GM23338 (cell line): ENCODE measurements at regions not wholly inside any gene's neighbourhood (a gene's known extent, or its start where the extent isn't known, plus 50 kb on each side); places are given as distances from the start of the nearest gene placed in this dataset.

Experiments used
- ATAC-seq: fragments of 200-7000 bp; cut with Tn5 transposase; 3 replicates; pipeline ENCODE4 v1.9.1; 2020
- DNase-seq: peaks from one replicate; pipeline ENCODE4 v3.0.0-alpha.2; 2015; ENCODE audit warnings: low spot score
- H2AFZ ChIP-seq: fragments of 200-600 bp; sonication (generic); 2 replicates; pipeline ENCODE4 v1.8.0; 2016; ENCODE audit warnings: antibody characterized with exemption, mild to moderate bottlenecking, moderate library complexity
- H3F3A ChIP-seq: fragments of 200-600 bp; sonication (generic); replicated peaks from 2 replicates; pipeline ENCODE4 v1.8.0; 2017; ENCODE audit warnings: antibody characterized with exemption, mixed run types, low read depth
- H3K27ac ChIP-seq: fragments of 200-600 bp; sonication (generic); 2 replicates; pipeline ENCODE4 v1.6.1; 2016; ENCODE audit warnings: low read depth
- H3K27me3 ChIP-seq: fragments of 200-600 bp; sonication (generic); 2 replicates; pipeline ENCODE4 v1.8.0; 2016; ENCODE audit warnings: mild to moderate bottlenecking, mixed run types, moderate library complexity; ENCODE audit not compliant: insufficient read depth
- H3K36me3 ChIP-seq: fragments of 200-600 bp; sonication (generic); 2 replicates; pipeline ENCODE4 v1.8.0; 2016; ENCODE audit warnings: mild to moderate bottlenecking; ENCODE audit not compliant: insufficient read depth
- H3K4me1 ChIP-seq: fragments of 200-600 bp; sonication (generic); 2 replicates; pipeline ENCODE4 v1.8.0; 2016; ENCODE audit warnings: mild to moderate bottlenecking, moderate library complexity; ENCODE audit not compliant: insufficient read depth
- H3K4me2 ChIP-seq: fragments of 200-600 bp; sonication (generic); 2 replicates; pipeline ENCODE4 v1.7.1; 2017; ENCODE audit warnings: mixed run types
- H3K4me3 ChIP-seq: fragments of 200-600 bp; sonication (generic); 2 replicates; pipeline ENCODE4 v1.6.1; 2016; ENCODE audit warnings: mixed run types
- H3K79me2 ChIP-seq: fragments of 200-600 bp; sonication (generic); replicated peaks from 2 replicates; pipeline ENCODE4 v1.8.0; 2017; ENCODE audit warnings: mild to moderate bottlenecking; ENCODE audit not compliant: insufficient read depth
- H3K9me2 ChIP-seq: fragments of 200-600 bp; sonication (generic); 2 replicates; pipeline ENCODE4 v1.8.0; 2017; ENCODE audit not compliant: insufficient read depth
- H4K20me1 ChIP-seq: fragments of 200-600 bp; sonication (generic); replicated peaks from 2 replicates; pipeline ENCODE4 v1.8.0; 2017; ENCODE audit warnings: mild to moderate bottlenecking; ENCODE audit not compliant: insufficient read depth
- H3K27ac Mint-ChIP-seq: 2 replicates; pipeline ENCODE4 v1.8.0; 2020; ENCODE audit warnings: inconsistent platforms, mild to moderate bottlenecking, moderate library complexity, mixed read lengths
- H3K27me3 Mint-ChIP-seq: 3 replicates; pipeline ENCODE4 v1.8.0; 2022; ENCODE audit warnings: low read depth, mild to moderate bottlenecking, moderate library complexity, mixed read lengths, inconsistent platforms; ENCODE audit not compliant: insufficient read depth, poor library complexity
- H3K36me3 Mint-ChIP-seq: 3 replicates; pipeline ENCODE4 v1.8.0; 2021; ENCODE audit warnings: low read depth, mild to moderate bottlenecking, inconsistent platforms, moderate library complexity, mixed read lengths
- H3K4me1 Mint-ChIP-seq: 3 replicates; pipeline ENCODE4 v1.8.0; 2020; ENCODE audit warnings: mild to moderate bottlenecking, inconsistent platforms, mixed read lengths
- H3K4me3 Mint-ChIP-seq: 3 replicates; pipeline ENCODE4 v1.8.0; 2021; ENCODE audit warnings: moderate library complexity, mild to moderate bottlenecking, inconsistent platforms, mixed read lengths
- H3K9me3 Mint-ChIP-seq: 3 replicates; pipeline ENCODE4 v1.8.0; 2020; ENCODE audit warnings: moderate library complexity, mild to moderate bottlenecking, inconsistent platforms, mixed read lengths
- CREB1 ChIP-seq: fragments of 250-450 bp; sonication (Bioruptor Pico); IDR thresholded peaks from 2 replicates; pipeline ENCODE4 v1.5.0; 2020; ENCODE audit warnings: low read depth, mild to moderate bottlenecking, moderate library complexity
- EZH2 ChIP-seq: fragments of 200-600 bp; sonication (generic); IDR thresholded peaks from one replicate; pipeline ENCODE4 v1.8.0; 2017; ENCODE audit warnings: antibody characterized with exemption, mild to moderate bottlenecking, low read depth; ENCODE audit not compliant: unreplicated experiment
- JUNB ChIP-seq: IDR thresholded peaks from one replicate; pipeline ENCODE4 v1.6.1; 2016; ENCODE audit warnings: antibody characterized with exemption; ENCODE audit not compliant: unreplicated experiment
- NANOG ChIP-seq: IDR thresholded peaks from 2 replicates; pipeline ENCODE4 v1.6.1; 2016; ENCODE audit warnings: antibody characterized with exemption, borderline replicate concordance
- ZNF331 ChIP-seq: fragments of 250-450 bp; sonication (Bioruptor Pico); IDR thresholded peaks from 2 replicates; pipeline ENCODE4 v1.5.0; 2020; ENCODE audit warnings: low read depth, mild to moderate bottlenecking, moderate library complexity
- TF ChIP-seq, protein P1 (sequence below): fragments of 250-450 bp; sonication (Bioruptor Pico); IDR thresholded peaks from 2 replicates; pipeline ENCODE4 v1.5.0; 2020; ENCODE audit warnings: mild to moderate bottlenecking, moderate library complexity
- TF ChIP-seq, protein P2 (sequence below): IDR thresholded peaks from 2 replicates; pipeline ENCODE4 v1.6.1; 2016; ENCODE audit warnings: antibody characterized with exemption

DNA sequence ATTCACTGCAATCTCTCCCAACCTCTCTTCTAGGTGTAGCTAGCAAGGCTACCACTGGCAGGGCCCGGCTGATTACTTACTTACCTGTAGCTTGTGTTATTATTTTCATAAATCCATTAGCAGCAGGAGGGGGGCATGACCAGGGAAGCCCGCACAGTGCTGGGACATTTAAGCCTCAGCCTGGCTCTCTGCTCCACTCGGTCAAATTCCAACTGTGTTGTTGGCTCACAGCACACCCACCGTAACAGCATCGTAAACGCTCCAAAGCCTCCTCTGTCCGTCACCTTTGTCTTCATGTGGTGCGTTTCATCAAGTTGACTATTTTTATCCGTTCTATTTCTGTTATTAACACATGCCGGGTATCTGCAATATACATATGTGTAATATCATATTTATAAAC lies 264.7 kb downstream of the NSG2 start (continued):
- TF ChIP-seq, protein P1, sequence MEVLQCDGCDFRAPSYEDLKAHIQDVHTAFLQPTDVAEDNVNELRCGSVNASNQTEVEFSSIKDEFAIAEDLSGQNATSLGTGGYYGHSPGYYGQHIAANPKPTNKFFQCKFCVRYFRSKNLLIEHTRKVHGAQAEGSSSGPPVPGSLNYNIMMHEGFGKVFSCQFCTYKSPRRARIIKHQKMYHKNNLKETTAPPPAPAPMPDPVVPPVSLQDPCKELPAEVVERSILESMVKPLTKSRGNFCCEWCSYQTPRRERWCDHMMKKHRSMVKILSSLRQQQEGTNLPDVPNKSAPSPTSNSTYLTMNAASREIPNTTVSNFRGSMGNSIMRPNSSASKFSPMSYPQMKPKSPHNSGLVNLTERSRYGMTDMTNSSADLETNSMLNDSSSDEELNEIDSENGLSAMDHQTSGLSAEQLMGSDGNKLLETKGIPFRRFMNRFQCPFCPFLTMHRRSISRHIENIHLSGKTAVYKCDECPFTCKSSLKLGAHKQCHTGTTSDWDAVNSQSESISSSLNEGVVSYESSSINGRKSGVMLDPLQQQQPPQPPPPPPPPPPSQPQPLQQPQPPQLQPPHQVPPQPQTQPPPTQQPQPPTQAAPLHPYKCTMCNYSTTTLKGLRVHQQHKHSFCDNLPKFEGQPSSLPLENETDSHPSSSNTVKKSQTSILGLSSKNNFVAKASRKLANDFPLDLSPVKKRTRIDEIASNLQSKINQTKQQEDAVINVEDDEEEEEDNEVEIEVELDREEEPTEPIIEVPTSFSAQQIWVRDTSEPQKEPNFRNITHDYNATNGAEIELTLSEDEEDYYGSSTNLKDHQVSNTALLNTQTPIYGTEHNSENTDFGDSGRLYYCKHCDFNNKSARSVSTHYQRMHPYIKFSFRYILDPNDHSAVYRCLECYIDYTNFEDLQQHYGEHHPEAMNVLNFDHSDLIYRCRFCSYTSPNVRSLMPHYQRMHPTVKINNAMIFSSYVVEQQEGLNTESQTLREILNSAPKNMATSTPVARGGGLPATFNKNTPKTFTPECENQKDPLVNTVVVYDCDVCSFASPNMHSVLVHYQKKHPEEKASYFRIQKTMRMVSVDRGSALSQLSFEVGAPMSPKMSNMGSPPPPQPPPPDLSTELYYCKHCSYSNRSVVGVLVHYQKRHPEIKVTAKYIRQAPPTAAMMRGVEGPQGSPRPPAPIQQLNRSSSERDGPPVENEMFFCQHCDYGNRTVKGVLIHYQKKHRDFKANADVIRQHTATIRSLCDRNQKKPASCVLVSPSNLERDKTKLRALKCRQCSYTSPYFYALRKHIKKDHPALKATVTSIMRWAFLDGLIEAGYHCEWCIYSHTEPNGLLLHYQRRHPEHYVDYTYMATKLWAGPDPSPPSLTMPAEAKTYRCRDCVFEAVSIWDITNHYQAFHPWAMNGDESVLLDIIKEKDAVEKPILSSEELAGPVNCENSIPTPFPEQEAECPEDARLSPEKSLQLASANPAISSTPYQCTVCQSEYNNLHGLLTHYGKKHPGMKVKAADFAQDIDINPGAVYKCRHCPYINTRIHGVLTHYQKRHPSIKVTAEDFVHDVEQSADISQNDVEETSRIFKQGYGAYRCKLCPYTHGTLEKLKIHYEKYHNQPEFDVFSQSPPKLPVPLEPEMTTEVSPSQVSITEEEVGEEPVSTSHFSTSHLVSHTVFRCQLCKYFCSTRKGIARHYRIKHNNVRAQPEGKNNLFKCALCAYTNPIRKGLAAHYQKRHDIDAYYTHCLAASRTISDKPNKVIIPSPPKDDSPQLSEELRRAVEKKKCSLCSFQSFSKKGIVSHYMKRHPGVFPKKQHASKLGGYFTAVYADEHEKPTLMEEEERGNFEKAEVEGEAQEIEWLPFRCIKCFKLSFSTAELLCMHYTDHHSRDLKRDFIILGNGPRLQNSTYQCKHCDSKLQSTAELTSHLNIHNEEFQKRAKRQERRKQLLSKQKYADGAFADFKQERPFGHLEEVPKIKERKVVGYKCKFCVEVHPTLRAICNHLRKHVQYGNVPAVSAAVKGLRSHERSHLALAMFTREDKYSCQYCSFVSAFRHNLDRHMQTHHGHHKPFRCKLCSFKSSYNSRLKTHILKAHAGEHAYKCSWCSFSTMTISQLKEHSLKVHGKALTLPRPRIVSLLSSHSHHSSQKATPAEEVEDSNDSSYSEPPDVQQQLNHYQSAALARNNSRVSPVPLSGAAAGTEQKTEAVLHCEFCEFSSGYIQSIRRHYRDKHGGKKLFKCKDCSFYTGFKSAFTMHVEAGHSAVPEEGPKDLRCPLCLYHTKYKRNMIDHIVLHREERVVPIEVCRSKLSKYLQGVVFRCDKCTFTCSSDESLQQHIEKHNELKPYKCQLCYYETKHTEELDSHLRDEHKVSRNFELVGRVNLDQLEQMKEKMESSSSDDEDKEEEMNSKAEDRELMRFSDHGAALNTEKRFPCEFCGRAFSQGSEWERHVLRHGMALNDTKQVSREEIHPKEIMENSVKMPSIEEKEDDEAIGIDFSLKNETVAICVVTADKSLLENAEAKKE (CRISPR knock-in tag): no peak

- no peak overlapping the region for H3K4me2 ChIP-seq
- no peak overlapping the region for H3K4me3 ChIP-seq
- H4K20me1 ChIP-seq: no peaks in the 10 kb centered on the region
- H3F3A ChIP-seq: no peaks in the 10 kb centered on the region
- no peaks in the 10 kb centered on the region for H3K79me2 ChIP-seq
- peaks cover 14% of the 10 kb centered on the region for H3K27me3 Mint-ChIP-seq
- ATAC-seq: no peak
- peaks cover 5% of the 10 kb centered on the region for H3K4me1 Mint-ChIP-seq
- no peaks in the 10 kb centered on the region for H3K9me2 ChIP-seq
- H3K9me3 Mint-ChIP-seq: no peaks in the 10 kb centered on the region
- peaks cover 10% of the 10 kb centered on the region for H3K27me3 ChIP-seq
- H3K4me3 Mint-ChIP-seq: no peak overlapping the region; the same call in 2 of the 3 replicates
- H3K36me3 Mint-ChIP-seq: no peaks in the 10 kb centered on the region
- no peak overlapping the region for H3K27ac ChIP-seq
- no peak overlapping the region for H3K27ac Mint-ChIP-seq
- H3K36me3 ChIP-seq: no peaks in the 10 kb centered on the region
- DNase-seq: no peak
- peaks cover 3% of the 10 kb centered on the region; the same call in 1 of the 2 replicates for H3K4me1 ChIP-seq
- H2AFZ ChIP-seq: no peak overlapping the region
- TF ChIP-seq JUNB (no peak), CREB1 (CRISPR knock-in tag) (no peak), NANOG (no peak), EZH2 (no peak), ZNF331 (CRISPR knock-in tag) (no peak)
- TF ChIP-seq, protein P1 (CRISPR knock-in tag): no peak
- TF ChIP-seq, protein P2, sequence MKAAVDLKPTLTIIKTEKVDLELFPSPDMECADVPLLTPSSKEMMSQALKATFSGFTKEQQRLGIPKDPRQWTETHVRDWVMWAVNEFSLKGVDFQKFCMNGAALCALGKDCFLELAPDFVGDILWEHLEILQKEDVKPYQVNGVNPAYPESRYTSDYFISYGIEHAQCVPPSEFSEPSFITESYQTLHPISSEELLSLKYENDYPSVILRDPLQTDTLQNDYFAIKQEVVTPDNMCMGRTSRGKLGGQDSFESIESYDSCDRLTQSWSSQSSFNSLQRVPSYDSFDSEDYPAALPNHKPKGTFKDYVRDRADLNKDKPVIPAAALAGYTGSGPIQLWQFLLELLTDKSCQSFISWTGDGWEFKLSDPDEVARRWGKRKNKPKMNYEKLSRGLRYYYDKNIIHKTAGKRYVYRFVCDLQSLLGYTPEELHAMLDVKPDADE: no peak
Measured at GRCh38 chr5:174310706-174311105, 265.2 kb downstream of the NSG2 start.
